Endothelial cell (in vitro differentiated cells): ENCODE measurements at regions not wholly inside any gene's neighbourhood (a gene's known extent, or its start where the extent isn't known, plus 50 kb on each side); places are given as distances from the start of the nearest gene placed in this dataset.
"Not testable (repeated sequence)": the region's sequence is repeated elsewhere in the genome, so short reads cannot be mapped to it uniquely, and the experiment has no call there.

ENCODE experiments used
- DNase-seq: peaks from one replicate; pipeline ENCODE4 v3.0.0; 2021; ENCODE audit warnings: low spot score
- H3K27ac Mint-ChIP-seq: one replicate; pipeline ENCODE4 v1.8.0; 2021; ENCODE audit warnings: mixed read lengths, inconsistent platforms; ENCODE audit not compliant: unreplicated experiment
- H3K27me3 Mint-ChIP-seq: one replicate; pipeline ENCODE4 v1.8.0; 2021; ENCODE audit warnings: mild to moderate bottlenecking, moderate library complexity, mixed read lengths, inconsistent platforms; ENCODE audit not compliant: unreplicated experiment
- H3K36me3 Mint-ChIP-seq: one replicate; pipeline ENCODE4 v1.8.0; 2021; ENCODE audit warnings: mild to moderate bottlenecking, low read depth, mixed read lengths, inconsistent platforms; ENCODE audit not compliant: unreplicated experiment
- H3K4me1 Mint-ChIP-seq: one replicate; pipeline ENCODE4 v1.8.0; 2021; ENCODE audit warnings: mild to moderate bottlenecking, mixed read lengths, inconsistent platforms; ENCODE audit not compliant: unreplicated experiment
- H3K4me3 Mint-ChIP-seq: one replicate; pipeline ENCODE4 v1.8.0; 2021; ENCODE audit warnings: mild to moderate bottlenecking, mixed read lengths, inconsistent platforms; ENCODE audit not compliant: unreplicated experiment
- H3K9me3 Mint-ChIP-seq: one replicate; pipeline ENCODE4 v1.8.0; 2021; ENCODE audit warnings: mixed read lengths, inconsistent platforms; ENCODE audit not compliant: unreplicated experiment
- TF ChIP-seq, protein P1 (sequence below): fragments of 200-600 bp; sonication (generic); IDR thresholded peaks from one replicate; pipeline ENCODE4 v1.5.0; 2021; ENCODE audit warnings: antibody characterized with exemption; ENCODE audit not compliant: unreplicated experiment

DNA sequence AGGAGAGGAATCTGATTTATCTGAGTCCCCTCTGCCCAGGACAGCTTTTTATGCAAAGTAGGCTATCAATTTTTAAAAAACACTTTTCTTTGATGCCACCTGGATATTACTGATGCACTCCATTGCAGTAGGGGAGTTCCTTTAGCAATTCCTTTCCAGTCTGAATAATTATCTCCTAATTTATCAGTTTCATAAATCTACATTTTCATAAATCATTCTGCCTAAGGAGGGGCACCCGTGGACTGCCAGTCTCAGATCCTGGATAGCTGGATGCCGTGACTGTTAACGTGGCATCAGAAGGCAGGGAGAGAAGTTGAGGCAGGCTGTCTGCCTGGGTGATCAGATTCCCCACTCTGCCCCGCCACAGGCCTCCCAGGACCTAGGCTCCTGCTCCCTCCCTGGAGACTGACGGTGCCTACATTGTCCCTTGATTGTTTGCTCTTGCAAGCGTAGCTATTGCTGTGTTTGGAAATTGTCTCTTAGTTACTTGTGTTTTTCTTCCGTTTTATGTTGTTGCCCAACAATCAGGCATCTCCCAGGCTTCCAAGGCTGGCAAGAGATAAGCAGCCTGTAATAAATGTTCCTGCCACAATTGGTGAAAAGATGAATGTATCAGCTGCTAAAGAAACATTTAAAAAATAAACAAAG lies 75.2 kb downstream of the KATNIP start:
- Mint-ChIP-seq H3K27ac (peak overlapping the region; percentile 48), H3K4me3 (no peak overlapping the region), H3K4me1 (no peaks in the 10 kb centered on the region), H3K9me3 (no peaks in the 10 kb centered on the region), H3K36me3 (peaks cover 12% of the 10 kb centered on the region), H3K27me3 (peaks cover 3% of the 10 kb centered on the region)
- no peak for DNase-seq
- TF ChIP-seq, protein P1, sequence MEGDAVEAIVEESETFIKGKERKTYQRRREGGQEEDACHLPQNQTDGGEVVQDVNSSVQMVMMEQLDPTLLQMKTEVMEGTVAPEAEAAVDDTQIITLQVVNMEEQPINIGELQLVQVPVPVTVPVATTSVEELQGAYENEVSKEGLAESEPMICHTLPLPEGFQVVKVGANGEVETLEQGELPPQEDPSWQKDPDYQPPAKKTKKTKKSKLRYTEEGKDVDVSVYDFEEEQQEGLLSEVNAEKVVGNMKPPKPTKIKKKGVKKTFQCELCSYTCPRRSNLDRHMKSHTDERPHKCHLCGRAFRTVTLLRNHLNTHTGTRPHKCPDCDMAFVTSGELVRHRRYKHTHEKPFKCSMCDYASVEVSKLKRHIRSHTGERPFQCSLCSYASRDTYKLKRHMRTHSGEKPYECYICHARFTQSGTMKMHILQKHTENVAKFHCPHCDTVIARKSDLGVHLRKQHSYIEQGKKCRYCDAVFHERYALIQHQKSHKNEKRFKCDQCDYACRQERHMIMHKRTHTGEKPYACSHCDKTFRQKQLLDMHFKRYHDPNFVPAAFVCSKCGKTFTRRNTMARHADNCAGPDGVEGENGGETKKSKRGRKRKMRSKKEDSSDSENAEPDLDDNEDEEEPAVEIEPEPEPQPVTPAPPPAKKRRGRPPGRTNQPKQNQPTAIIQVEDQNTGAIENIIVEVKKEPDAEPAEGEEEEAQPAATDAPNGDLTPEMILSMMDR: no peak

DNA sequence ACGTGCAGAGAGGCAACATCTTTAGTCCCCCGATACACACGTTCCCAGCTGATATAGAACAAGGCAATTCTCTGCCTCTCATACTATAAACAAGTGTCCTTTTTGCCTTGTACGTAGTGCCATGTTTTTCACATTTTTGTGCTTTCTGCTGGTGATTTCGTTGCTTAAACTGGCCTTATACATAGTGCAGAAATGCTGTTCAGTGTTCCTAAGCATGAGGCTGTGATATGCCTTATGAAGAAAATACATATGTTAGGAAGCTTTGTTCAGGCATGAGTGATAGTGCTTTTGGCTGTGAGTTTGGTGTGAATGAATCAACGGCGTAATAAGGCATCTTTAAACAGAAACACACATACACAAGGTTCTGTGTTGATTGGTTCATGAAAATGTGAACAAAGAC lies 77.2 kb downstream of the KATNIP start:
- H3K27ac Mint-ChIP-seq: no peak overlapping the region
- no peaks in the 10 kb centered on the region for H3K27me3 Mint-ChIP-seq
- no peak for DNase-seq
- TF ChIP-seq, protein P1: no peak
- H3K36me3 Mint-ChIP-seq: peaks cover 12% of the 10 kb centered on the region
- no peak overlapping the region for H3K4me3 Mint-ChIP-seq
- H3K4me1 Mint-ChIP-seq: no peaks in the 10 kb centered on the region
- H3K9me3 Mint-ChIP-seq: no peaks in the 10 kb centered on the region

DNA sequence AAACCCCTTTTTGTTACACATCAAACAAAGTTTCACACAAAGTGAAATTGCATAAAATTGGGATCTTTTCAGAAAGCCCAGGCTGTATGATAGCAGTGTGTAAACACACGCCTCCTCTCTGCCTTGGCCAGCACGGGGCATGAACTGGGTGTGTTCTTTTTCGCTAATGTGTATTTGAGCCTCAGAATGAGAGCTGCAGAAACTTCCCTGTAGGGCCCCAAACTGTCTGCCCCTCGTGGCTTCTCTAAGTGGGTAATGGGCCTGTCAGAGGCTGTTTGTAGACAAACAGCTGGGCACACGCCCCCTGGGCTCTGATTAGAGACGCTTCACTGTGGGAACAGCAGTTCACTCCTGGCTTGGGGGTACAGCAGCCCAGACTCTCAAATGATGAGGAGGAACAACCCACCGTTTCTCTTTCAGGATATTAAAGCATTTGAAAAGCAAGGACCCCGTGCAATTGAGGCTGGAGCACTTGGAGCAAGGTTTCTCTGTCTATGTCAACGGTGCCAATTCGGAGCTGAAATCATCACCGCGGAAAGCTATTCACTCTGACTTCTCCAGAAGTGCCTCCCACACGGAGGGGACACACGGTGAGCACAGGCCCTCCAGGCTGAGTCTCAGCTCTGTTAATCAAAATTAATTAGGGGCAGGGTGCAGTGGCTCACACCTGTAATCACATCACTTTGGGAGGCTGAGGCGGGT lies 78.4 kb downstream of the KATNIP start:
- Mint-ChIP-seq H3K4me1 (no peaks in the 10 kb centered on the region), H3K4me3 (no peak overlapping the region), H3K27ac (no peak overlapping the region), H3K36me3 (peaks cover 11% of the 10 kb centered on the region), H3K9me3 (no peaks in the 10 kb centered on the region), H3K27me3 (no peaks in the 10 kb centered on the region)
- TF ChIP-seq, protein P1: no peak
- DNase-seq: no peak

DNA sequence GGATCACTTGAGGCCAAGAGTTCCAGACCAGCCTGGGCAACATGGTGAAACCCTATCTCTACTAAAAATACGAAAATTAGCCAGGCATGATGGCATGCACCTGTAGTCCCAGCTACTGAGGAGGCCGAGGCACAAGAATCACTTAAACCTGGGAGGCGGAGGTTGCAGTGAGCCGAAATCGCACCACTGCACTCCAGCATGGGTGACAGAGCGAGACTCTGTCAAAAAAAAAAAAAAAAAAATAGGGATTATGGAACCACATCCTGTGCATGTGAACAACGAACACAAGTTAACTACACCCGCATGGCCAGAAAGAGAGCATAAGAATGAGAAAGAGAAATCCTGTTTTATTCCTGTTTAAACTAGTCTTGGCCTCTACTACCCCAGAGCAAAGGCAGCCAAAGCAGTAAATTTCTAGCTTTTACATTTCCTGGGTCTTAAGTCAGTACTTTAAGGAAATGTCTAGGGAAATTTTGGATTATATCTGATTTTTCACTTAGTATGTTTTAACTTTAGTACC lies 79.1 kb downstream of the KATNIP start:
- H3K27ac Mint-ChIP-seq, H3K9me3 Mint-ChIP-seq, H3K4me3 Mint-ChIP-seq, H3K27me3 Mint-ChIP-seq, H3K4me1 Mint-ChIP-seq, DNase-seq: not testable (repeated sequence)
- peaks cover 11% of the 10 kb centered on the region for H3K36me3 Mint-ChIP-seq

DNA sequence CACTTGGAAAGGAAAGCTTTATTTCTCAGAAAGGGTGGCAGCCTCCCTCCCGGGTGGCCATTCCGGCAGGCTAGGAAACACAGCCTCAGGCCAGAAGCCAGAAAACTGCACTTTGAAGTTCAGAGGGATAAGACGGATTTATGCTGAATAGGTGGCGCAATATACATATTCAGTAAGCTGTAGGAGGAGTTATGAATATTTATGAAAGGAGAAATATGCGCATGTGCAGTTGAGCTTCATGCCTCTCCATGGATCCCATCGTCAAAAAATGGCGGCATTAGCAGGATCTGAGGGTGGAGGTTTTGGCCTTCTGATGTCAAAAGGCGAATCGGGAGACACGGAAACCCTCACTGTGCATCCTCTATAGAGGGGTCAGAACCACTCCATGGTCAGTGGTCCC lies 82.3 kb downstream of the KATNIP start:
- Mint-ChIP-seq H3K36me3 (peaks cover 18% of the 10 kb centered on the region), H3K27ac (no peak overlapping the region), H3K9me3 (peaks cover 4% of the 10 kb centered on the region), H3K27me3 (peaks cover 5% of the 10 kb centered on the region), H3K4me1 (no peaks in the 10 kb centered on the region), H3K4me3 (no peak overlapping the region)
- TF ChIP-seq, protein P1: no peak
- DNase-seq: no peak
